Memory B cell (primary cell): ENCODE measurements at regions not wholly inside any gene's neighbourhood (a gene's known extent, or its start where the extent isn't known, plus 50 kb on each side); places are given as distances from the start of the nearest gene placed in this dataset.
"Not testable (repeated sequence)": the region's sequence is repeated elsewhere in the genome, so short reads cannot be mapped to it uniquely, and the experiment has no call there.

Experiments used
- ATAC-seq: fragments of 150-1000 bp; cut with Tn5 transposase; 2 replicates; pipeline ENCODE4 v1.10.0; 2021; ENCODE audit warnings: low read depth, mild to moderate bottlenecking, moderate library complexity
- DNase-seq, 2 donors: peaks; one replicate each; pipeline ENCODE4 v3.0.0; 2022; ENCODE audit warnings: low spot score in 2 of 2
- H3K27ac Mint-ChIP-seq: one replicate; pipeline ENCODE4 v1.8.0; 2022; ENCODE audit warnings: mild to moderate bottlenecking, moderate library complexity, mixed read lengths
- H3K27me3 Mint-ChIP-seq: one replicate; pipeline ENCODE4 v1.8.0; 2022; ENCODE audit warnings: mixed read lengths
- H3K36me3 Mint-ChIP-seq: one replicate; pipeline ENCODE4 v1.8.0; 2022; ENCODE audit warnings: mild to moderate bottlenecking, mixed read lengths
- H3K4me1 Mint-ChIP-seq: one replicate; pipeline ENCODE4 v1.8.0; 2022; ENCODE audit warnings: mixed read lengths
- H3K4me3 Mint-ChIP-seq: one replicate; pipeline ENCODE4 v1.8.0; 2022; ENCODE audit warnings: mild to moderate bottlenecking, moderate library complexity, mixed read lengths
- H3K9me3 Mint-ChIP-seq: one replicate; pipeline ENCODE4 v1.8.0; 2022; ENCODE audit warnings: mixed read lengths

GRCh38 chr9:2391509-2392132, 230.0 kb upstream of the VLDLR start:
- DNase-seq, H3K27ac Mint-ChIP-seq, H3K36me3 Mint-ChIP-seq, H3K4me1 Mint-ChIP-seq, H3K27me3 Mint-ChIP-seq, ATAC-seq, H3K4me3 Mint-ChIP-seq, H3K9me3 Mint-ChIP-seq: not testable (repeated sequence)

- H3K36me3 Mint-ChIP-seq, H3K27me3 Mint-ChIP-seq, H3K27ac Mint-ChIP-seq, H3K9me3 Mint-ChIP-seq, ATAC-seq, DNase-seq, H3K4me3 Mint-ChIP-seq, H3K4me1 Mint-ChIP-seq: not testable (repeated sequence)
Observed at GRCh38 chr9:2394087-2394741, 227.4 kb upstream of the VLDLR start.

- DNase-seq: no peak
- Mint-ChIP-seq H3K9me3 (peaks cover 6% of the 10 kb centered on the region), H3K36me3 (no peaks in the 10 kb centered on the region), H3K4me1 (no peaks in the 10 kb centered on the region), H3K27ac (no peak overlapping the region), H3K27me3 (peaks cover 2% of the 10 kb centered on the region), H3K4me3 (no peak overlapping the region)
- ATAC-seq: no peak
Observed at GRCh38 chr9:2395814-2396612, 225.6 kb upstream of the VLDLR start.

- peaks cover 7% of the 10 kb centered on the region for H3K9me3 Mint-ChIP-seq
- no peak overlapping the region for H3K27ac Mint-ChIP-seq
- H3K4me3 Mint-ChIP-seq: no peak overlapping the region
- no peaks in the 10 kb centered on the region for H3K36me3 Mint-ChIP-seq
- H3K27me3 Mint-ChIP-seq: peaks cover 2% of the 10 kb centered on the region
- DNase-seq (no peak), ATAC-seq (no peak)
- no peaks in the 10 kb centered on the region for H3K4me1 Mint-ChIP-seq
Observed at GRCh38 chr9:2396622-2397285, 224.8 kb upstream of the VLDLR start.

- not testable (repeated sequence) for H3K9me3 Mint-ChIP-seq, ATAC-seq, H3K27ac Mint-ChIP-seq, H3K36me3 Mint-ChIP-seq, H3K4me1 Mint-ChIP-seq, DNase-seq, H3K27me3 Mint-ChIP-seq, H3K4me3 Mint-ChIP-seq
Observed at GRCh38 chr9:2397875-2398274, 223.7 kb upstream of the VLDLR start.

- not testable (repeated sequence) for H3K27me3 Mint-ChIP-seq, ATAC-seq, H3K4me1 Mint-ChIP-seq, H3K4me3 Mint-ChIP-seq, H3K36me3 Mint-ChIP-seq, DNase-seq, H3K27ac Mint-ChIP-seq
- peaks cover 15% of the 10 kb centered on the region for H3K9me3 Mint-ChIP-seq
Observed at GRCh38 chr9:2401746-2402145, 219.8 kb upstream of the VLDLR start.

- Mint-ChIP-seq H3K27ac (no peak overlapping the region), H3K9me3 (peaks cover 15% of the 10 kb centered on the region), H3K4me3 (no peak overlapping the region), H3K4me1 (no peaks in the 10 kb centered on the region), H3K27me3 (no peaks in the 10 kb centered on the region), H3K36me3 (peaks cover 1% of the 10 kb centered on the region)
- ATAC-seq: no peak
- no peak for DNase-seq
Observed at GRCh38 chr9:2403701-2404100, 217.9 kb upstream of the VLDLR start.

GRCh38 chr9:2406252-2406651, 215.3 kb upstream of the VLDLR start:
- H3K4me1 Mint-ChIP-seq: no peaks in the 10 kb centered on the region
- H3K36me3 Mint-ChIP-seq: peaks cover 1% of the 10 kb centered on the region
- ATAC-seq: no peak
- H3K27me3 Mint-ChIP-seq: no peaks in the 10 kb centered on the region
- H3K27ac Mint-ChIP-seq: no peak overlapping the region
- DNase-seq: no peak
- no peak overlapping the region for H3K4me3 Mint-ChIP-seq
- H3K9me3 Mint-ChIP-seq: peaks cover 10% of the 10 kb centered on the region

- no peak for DNase-seq
- Mint-ChIP-seq H3K27ac (no peak overlapping the region), H3K4me1 (no peaks in the 10 kb centered on the region), H3K27me3 (no peaks in the 10 kb centered on the region), H3K9me3 (peaks cover 7% of the 10 kb centered on the region), H3K4me3 (no peak overlapping the region), H3K36me3 (no peaks in the 10 kb centered on the region)
- no peak for ATAC-seq
Observed at GRCh38 chr9:2407450-2407849, 214.1 kb upstream of the VLDLR start.

- Mint-ChIP-seq H3K4me3 (no peak overlapping the region), H3K27me3 (peaks cover 2% of the 10 kb centered on the region), H3K9me3 (no peaks in the 10 kb centered on the region), H3K4me1 (no peaks in the 10 kb centered on the region), H3K36me3 (no peaks in the 10 kb centered on the region), H3K27ac (no peak overlapping the region)
- DNase-seq: no peak
- ATAC-seq: no peak
Observed at GRCh38 chr9:2411459-2412215, 209.9 kb upstream of the VLDLR start.

GRCh38 chr9:2413160-2413805, 208.3 kb upstream of the VLDLR start:
- Mint-ChIP-seq H3K36me3 (no peaks in the 10 kb centered on the region), H3K9me3 (no peaks in the 10 kb centered on the region)
- no peak for ATAC-seq

GRCh38 chr9:2414465-2414864, 207.1 kb upstream of the VLDLR start:
- ATAC-seq (no peak), DNase-seq (no peak)
- H3K4me3 Mint-ChIP-seq: no peak overlapping the region
- no peaks in the 10 kb centered on the region for H3K36me3 Mint-ChIP-seq
- H3K9me3 Mint-ChIP-seq: no peaks in the 10 kb centered on the region
- no peaks in the 10 kb centered on the region for H3K4me1 Mint-ChIP-seq
- peaks cover 2% of the 10 kb centered on the region for H3K27me3 Mint-ChIP-seq
- no peak overlapping the region for H3K27ac Mint-ChIP-seq

More at GRCh38 chr9:2413160-2413805, 208.3 kb upstream of the VLDLR start:
- Mint-ChIP-seq H3K27ac (no peak overlapping the region), H3K4me1 (no peaks in the 10 kb centered on the region), H3K27me3 (peaks cover 2% of the 10 kb centered on the region), H3K4me3 (no peak overlapping the region)
- no peak for DNase-seq

- no peaks in the 10 kb centered on the region for H3K36me3 Mint-ChIP-seq
- H3K27ac Mint-ChIP-seq: no peak overlapping the region
- no peaks in the 10 kb centered on the region for H3K4me1 Mint-ChIP-seq
- no peaks in the 10 kb centered on the region for H3K9me3 Mint-ChIP-seq
- no peak overlapping the region for H3K4me3 Mint-ChIP-seq
- no peak for DNase-seq
- H3K27me3 Mint-ChIP-seq: peaks cover 4% of the 10 kb centered on the region
- no peak for ATAC-seq
Observed at GRCh38 chr9:2415326-2415725, 206.3 kb upstream of the VLDLR start.
